ENCODE measurements at regions not wholly inside any gene's neighbourhood (a gene's known extent, or its start where the extent isn't known, plus 50 kb on each side); places are given as distances from the start of the nearest gene placed in this dataset.
A peak's percentile ranks its signal among the peaks of the same experiment; 100 is the strongest.

DNA sequence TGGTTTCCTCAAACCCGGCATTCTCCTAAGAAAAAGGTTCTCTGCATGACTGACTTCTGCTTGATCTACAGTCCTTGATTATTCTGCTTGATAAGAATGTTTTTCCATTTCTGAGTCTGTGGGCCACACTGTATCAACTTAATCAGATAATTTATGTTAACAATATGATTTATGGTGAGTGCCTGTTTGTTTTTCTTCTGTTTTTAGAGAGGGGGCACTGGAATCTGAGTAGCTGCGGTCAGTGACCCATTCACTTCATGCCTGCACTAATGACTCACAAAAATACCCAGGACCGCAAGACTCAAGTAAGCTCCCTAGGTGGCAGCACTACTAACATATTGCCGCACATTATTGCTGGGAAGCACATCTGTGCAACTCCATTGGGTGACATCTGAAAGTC is 542.3 kb upstream of the ATXN8OS start:
- no TSS peak for BruUV-seq (replicated peaks)
- Histone ChIP-seq H3K4me2 (ENCODE audit: insufficient read depth, low read length) (no peak overlapping the region), H2AFZ (ENCODE audit: low read depth, low read length) (no peak overlapping the region), H3K4me3 (no peak overlapping the region), H3K9ac (ENCODE audit: insufficient read depth in 1 of 2, low read depth in 2 of 2, low read length in 2 of 2) (no peak overlapping the region), H3K79me2 (ENCODE audit: control insufficient read depth, insufficient read depth, low read length) (no peaks in the 10 kb centered on the region), H3K9me1 (ENCODE audit: control insufficient read depth, insufficient read depth, low read length) (no peaks in the 10 kb centered on the region), H3K9me3 (replicated peaks; ENCODE audit: control insufficient read depth, insufficient read depth, low read depth, low read length) (no peaks in the 10 kb centered on the region), H3K4me1 (replicated peaks in 1 of 2; ENCODE audit: control insufficient read depth in 2 of 2, insufficient read depth in 2 of 2, low read length in 2 of 2) (no peaks in the 10 kb centered on the region), H3K27me3 (ENCODE audit: control insufficient read depth in 2 of 2, insufficient read depth in 2 of 2, low read length in 2 of 2) (no peaks in the 10 kb centered on the region), H3K27ac (ENCODE audit: extremely low read depth, low read depth, low read length) (no peak overlapping the region), H3K36me3 (ENCODE audit: control insufficient read depth, insufficient read depth, low read length) (no peaks in the 10 kb centered on the region), H4K20me1 (replicated peaks; ENCODE audit: control insufficient read depth, insufficient read depth, low read length) (no peaks in the 10 kb centered on the region)
- no peak for TF ChIP-seq ZNF3 (CRISPR knock-in tag; IDR thresholded peaks at IDR 0.05)
- TF ChIP-seq, protein P1, sequence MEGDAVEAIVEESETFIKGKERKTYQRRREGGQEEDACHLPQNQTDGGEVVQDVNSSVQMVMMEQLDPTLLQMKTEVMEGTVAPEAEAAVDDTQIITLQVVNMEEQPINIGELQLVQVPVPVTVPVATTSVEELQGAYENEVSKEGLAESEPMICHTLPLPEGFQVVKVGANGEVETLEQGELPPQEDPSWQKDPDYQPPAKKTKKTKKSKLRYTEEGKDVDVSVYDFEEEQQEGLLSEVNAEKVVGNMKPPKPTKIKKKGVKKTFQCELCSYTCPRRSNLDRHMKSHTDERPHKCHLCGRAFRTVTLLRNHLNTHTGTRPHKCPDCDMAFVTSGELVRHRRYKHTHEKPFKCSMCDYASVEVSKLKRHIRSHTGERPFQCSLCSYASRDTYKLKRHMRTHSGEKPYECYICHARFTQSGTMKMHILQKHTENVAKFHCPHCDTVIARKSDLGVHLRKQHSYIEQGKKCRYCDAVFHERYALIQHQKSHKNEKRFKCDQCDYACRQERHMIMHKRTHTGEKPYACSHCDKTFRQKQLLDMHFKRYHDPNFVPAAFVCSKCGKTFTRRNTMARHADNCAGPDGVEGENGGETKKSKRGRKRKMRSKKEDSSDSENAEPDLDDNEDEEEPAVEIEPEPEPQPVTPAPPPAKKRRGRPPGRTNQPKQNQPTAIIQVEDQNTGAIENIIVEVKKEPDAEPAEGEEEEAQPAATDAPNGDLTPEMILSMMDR (IDR thresholded peaks at IDR 0.05 in 2 of 3, conservative IDR thresholded peaks at IDR 0.05 in 1 of 3; ENCODE audit: insufficient read depth in 2 of 3, low read depth in 1 of 3, low read length in 3 of 3), result 0 out of 6 replicates have a peak, but pooled peaks have one; percentile 1 to 28 (median 17)
- intact Hi-C loops (cut with micrococcal nuclease) (no loop called here), in situ Hi-C loops (cut with MboI) (no loop called here)
- ATAC-seq (peak; percentile 68), DNase-seq (ENCODE audit: extremely low read depth in 1 of 4, low spot score in 3 of 4) (peak; percentile 7 to 23 (median 8)), FAIRE-seq (no peak)
- ChIA-PET POLR2A (no interaction called here), CTCF (ENCODE audit: low intra/inter-chr PET ratio) (no interaction called here)
- 19% methylated on average over 4 of the region's 4 CpGs for WGBS (ENCODE audit: insufficient coverage, low coverage, missing lambda C conversion rate)

DNA sequence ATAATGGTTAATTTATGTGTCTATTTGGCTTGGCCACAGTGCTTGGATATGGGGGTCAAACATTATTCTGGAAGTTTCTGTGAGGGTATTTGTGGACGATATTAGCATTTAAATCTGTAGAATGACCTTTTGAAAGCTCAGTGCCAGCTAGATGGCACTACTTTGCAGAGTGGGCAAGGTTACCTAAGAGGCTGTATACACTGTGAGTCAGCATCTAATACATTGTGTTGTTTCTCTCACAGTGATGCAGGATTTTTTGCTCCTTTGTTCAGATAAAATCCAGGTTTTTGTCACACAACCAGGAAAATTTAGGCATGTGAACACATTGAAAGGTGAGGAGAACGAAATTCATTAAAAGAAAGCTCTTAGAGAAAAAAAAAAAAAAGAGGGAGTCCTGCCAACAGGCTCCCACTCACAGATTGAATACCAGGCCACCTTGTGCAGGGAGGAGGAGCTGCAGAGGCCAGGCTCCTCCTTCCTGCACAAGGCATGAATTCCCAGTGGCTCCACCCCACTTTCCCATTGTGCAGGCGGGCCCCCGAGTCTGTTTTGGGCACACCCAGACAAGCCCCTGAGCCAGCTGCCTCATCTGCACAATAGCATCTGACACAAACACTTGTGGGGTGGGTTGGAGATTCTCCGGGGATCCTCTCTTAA is 551.0 kb upstream of the ATXN8OS start:
- FAIRE-seq (no peak), ATAC-seq (no peak), DNase-seq (ENCODE audit: extremely low read depth in 1 of 4, low spot score in 3 of 4) (no peak)
- TF ChIP-seq PHF21A (IDR thresholded peaks at IDR 0.05; ENCODE audit: borderline replicate concordance, low read depth), result no peak
- Histone ChIP-seq H2AFZ (ENCODE audit: low read depth, low read length) (no peak overlapping the region), H3K4me2 (ENCODE audit: insufficient read depth, low read length) (no peak overlapping the region), H3K4me3 (no peak overlapping the region), H3K27ac (ENCODE audit: extremely low read depth, low read depth, low read length) (no peak overlapping the region), H3K4me1 (replicated peaks in 1 of 2; ENCODE audit: control insufficient read depth in 2 of 2, insufficient read depth in 2 of 2, low read length in 2 of 2) (no peaks in the 10 kb centered on the region), H3K27me3 (ENCODE audit: control insufficient read depth in 2 of 2, insufficient read depth in 2 of 2, low read length in 2 of 2) (no peaks in the 10 kb centered on the region), H3K9me3 (replicated peaks; ENCODE audit: control insufficient read depth, insufficient read depth, low read depth, low read length) (no peaks in the 10 kb centered on the region), H3K9me1 (ENCODE audit: control insufficient read depth, insufficient read depth, low read length) (no peaks in the 10 kb centered on the region), H3K79me2 (ENCODE audit: control insufficient read depth, insufficient read depth, low read length) (no peaks in the 10 kb centered on the region), H4K20me1 (replicated peaks; ENCODE audit: control insufficient read depth, insufficient read depth, low read length) (no peaks in the 10 kb centered on the region), H3K9ac (ENCODE audit: insufficient read depth in 1 of 2, low read depth in 2 of 2, low read length in 2 of 2) (no peak overlapping the region), H3K36me3 (ENCODE audit: control insufficient read depth, insufficient read depth, low read length) (no peaks in the 10 kb centered on the region)
- in situ Hi-C loops (cut with MboI) (no loop called here), intact Hi-C loops (cut with micrococcal nuclease) (no loop called here)
- ChIA-PET CTCF (ENCODE audit: low intra/inter-chr PET ratio) (no interaction called here), POLR2A (no interaction called here)
- BruUV-seq (replicated peaks), result no TSS peak
- WGBS (ENCODE audit: insufficient coverage, low coverage, missing lambda C conversion rate), result 0% methylated on average over 3 of the region's 5 CpGs

All from K562 (cell line).